ENCODE measurements at regions not wholly inside any gene's neighbourhood (a gene's known extent, or its start where the extent isn't known, plus 50 kb on each side); places are given as distances from the start of the nearest gene placed in this dataset.
"Not testable (repeated sequence)": the region's sequence is repeated elsewhere in the genome, so short reads cannot be mapped to it uniquely, and the experiment has no call there.

- H3K4me3 ChIP-seq, result no peak overlapping the region
- no peaks in the 10 kb centered on the region for H3K36me3 ChIP-seq
- ATAC-seq (no peak), DNase-seq (no peak)
- no peaks in the 10 kb centered on the region for H3K27me3 ChIP-seq
- intact Hi-C loops (cut with DNase I), result no loop called here
- peaks cover 0 to 3% of the 10 kb centered on the region in 2 donors for H3K9me3 ChIP-seq
- H3K4me1 ChIP-seq, result no peaks in the 10 kb centered on the region
- H3K27ac ChIP-seq, result no peak overlapping the region
- no peak for TF ChIP-seq CTCF (IDR thresholded peaks at IDR 0.05)
These were observed 800.3 kb upstream of the GBE1 start for GRCh38 chr3:82561784-82562183.

GRCh38 chr3:82558081-82558480, 796.6 kb upstream of the GBE1 start:
- Histone ChIP-seq H3K36me3 (no peaks in the 10 kb centered on the region), H3K27ac (no peak overlapping the region), H3K4me1 (no peaks in the 10 kb centered on the region), H3K4me3 (no peak overlapping the region), H3K9me3 (no peaks in the 10 kb centered on the region), H3K27me3 (no peaks in the 10 kb centered on the region)
- intact Hi-C loops (cut with DNase I), result no loop called here
- no peak for DNase-seq
- no peak for ATAC-seq
- TF ChIP-seq CTCF (IDR thresholded peaks at IDR 0.05), result no peak

GRCh38 chr3:82556113-82556512, 794.7 kb upstream of the GBE1 start:
- no peaks in the 10 kb centered on the region for H3K9me3 ChIP-seq
- H3K4me1 ChIP-seq, result no peaks in the 10 kb centered on the region
- ATAC-seq (no peak), DNase-seq (peak in 1 of 4 donors; percentile 1)
- no peak for TF ChIP-seq CTCF (IDR thresholded peaks at IDR 0.05)
- no peaks in the 10 kb centered on the region for H3K36me3 ChIP-seq
- H3K4me3 ChIP-seq, result no peak overlapping the region
- H3K27ac ChIP-seq, result no peak overlapping the region
- H3K27me3 ChIP-seq, result no peaks in the 10 kb centered on the region
- intact Hi-C loops (cut with DNase I), result no loop called here

DNA sequence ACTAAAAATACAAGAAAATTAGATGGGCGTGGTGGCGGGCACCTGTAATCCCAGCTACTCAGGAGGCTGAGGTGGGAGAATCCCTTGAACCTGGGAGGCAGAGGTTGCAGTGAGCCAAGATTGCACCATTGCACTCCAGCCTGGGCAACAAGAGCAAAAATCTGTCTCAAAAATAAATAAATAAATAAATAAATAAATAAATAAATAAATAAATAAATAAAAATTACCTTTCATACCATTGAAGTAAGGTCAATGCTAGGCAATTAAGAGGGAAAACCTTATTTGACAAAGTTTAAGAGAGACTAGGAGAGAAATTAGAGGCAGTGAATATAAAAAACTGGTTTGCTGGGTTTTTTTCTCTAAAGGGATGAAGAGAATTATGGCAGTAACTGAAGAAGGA, 781.1 kb upstream of the GBE1 start:
- DNase-seq; ATAC-seq; H3K4me3 ChIP-seq; H3K27me3 ChIP-seq; H3K9me3 ChIP-seq; intact Hi-C loops (cut with DNase I); H3K27ac ChIP-seq; H3K4me1 ChIP-seq; H3K36me3 ChIP-seq: not testable (repeated sequence)

GRCh38 chr3:82521657-82522056, 760.2 kb upstream of the GBE1 start:
- DNase-seq (no peak), ATAC-seq (no peak)
- H3K9me3 ChIP-seq, result peaks cover 0 to 4% of the 10 kb centered on the region in 2 donors
- no peaks in the 10 kb centered on the region for H3K36me3 ChIP-seq
- no peak overlapping the region for H3K4me3 ChIP-seq
- no peaks in the 10 kb centered on the region for H3K4me1 ChIP-seq
- H3K27me3 ChIP-seq, result no peaks in the 10 kb centered on the region
- intact Hi-C loops (cut with DNase I), result no loop called here
- no peak overlapping the region for H3K27ac ChIP-seq
- no peak for TF ChIP-seq CTCF (IDR thresholded peaks at IDR 0.05)

DNA sequence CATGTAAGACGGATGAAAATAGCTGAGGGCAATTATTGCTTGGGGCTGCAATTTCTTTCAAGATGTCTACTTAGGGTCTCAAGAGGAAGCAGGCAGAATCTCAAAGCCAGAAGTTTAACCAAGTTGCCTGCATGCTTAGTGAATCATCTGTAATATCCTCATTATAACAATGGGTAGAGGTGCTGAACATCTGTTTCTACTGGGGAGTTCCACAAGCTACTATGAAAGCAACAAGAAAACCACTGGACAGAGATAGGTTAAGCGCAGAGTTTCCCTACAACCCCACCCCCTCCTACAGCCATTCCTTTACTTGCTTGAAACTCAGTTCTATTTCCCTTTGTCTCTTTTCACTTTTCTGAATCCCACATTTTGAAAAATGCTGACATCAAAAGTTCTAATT, 759.4 kb upstream of the GBE1 start:
- DNase-seq (no peak), ATAC-seq (no peak)
- intact Hi-C loops (cut with DNase I), result no loop called here
- TF ChIP-seq CTCF (IDR thresholded peaks at IDR 0.05), result no peak
- no peak overlapping the region for H3K27ac ChIP-seq
- peaks cover 0 to 6% of the 10 kb centered on the region in 2 donors for H3K9me3 ChIP-seq
- H3K27me3 ChIP-seq, result no peaks in the 10 kb centered on the region
- H3K4me3 ChIP-seq, result no peak overlapping the region
- no peaks in the 10 kb centered on the region for H3K36me3 ChIP-seq
- no peaks in the 10 kb centered on the region for H3K4me1 ChIP-seq

Measured in left lung (tissue), 4 donors.